HG03460 (cell line): ENCODE measurements at regions not wholly inside any gene's neighbourhood (a gene's known extent, or its start where the extent isn't known, plus 50 kb on each side); places are given as distances from the start of the nearest gene placed in this dataset.
A peak's percentile ranks its signal among the peaks of the same experiment; 100 is the strongest.

Experiments used
- ATAC-seq: cut with Tn5 transposase; IDR thresholded peaks from one replicate; pipeline ENCODE4 v1.9.1; 2021; ENCODE audit not compliant: unreplicated experiment

DNA sequence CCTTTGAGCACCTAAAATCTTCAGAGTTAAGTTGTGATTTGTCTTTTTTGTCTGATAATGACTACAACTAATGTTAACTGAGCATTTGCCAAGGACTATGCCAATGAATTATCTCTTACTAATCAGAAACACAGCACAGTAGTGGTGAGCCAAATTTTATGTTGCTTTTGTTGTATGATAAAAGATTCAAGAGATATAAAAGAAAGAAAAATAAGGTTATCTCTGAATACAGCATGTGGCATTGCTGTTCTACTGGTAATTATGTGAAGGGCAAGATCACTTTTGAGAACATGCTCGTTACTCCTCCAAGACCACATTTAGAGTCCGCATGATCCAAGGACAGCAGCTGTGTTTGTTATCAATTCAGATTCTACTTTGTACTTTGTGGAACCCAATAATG, 133.4 kb upstream of the MYLIP start:
- ATAC-seq = no peak

DNA sequence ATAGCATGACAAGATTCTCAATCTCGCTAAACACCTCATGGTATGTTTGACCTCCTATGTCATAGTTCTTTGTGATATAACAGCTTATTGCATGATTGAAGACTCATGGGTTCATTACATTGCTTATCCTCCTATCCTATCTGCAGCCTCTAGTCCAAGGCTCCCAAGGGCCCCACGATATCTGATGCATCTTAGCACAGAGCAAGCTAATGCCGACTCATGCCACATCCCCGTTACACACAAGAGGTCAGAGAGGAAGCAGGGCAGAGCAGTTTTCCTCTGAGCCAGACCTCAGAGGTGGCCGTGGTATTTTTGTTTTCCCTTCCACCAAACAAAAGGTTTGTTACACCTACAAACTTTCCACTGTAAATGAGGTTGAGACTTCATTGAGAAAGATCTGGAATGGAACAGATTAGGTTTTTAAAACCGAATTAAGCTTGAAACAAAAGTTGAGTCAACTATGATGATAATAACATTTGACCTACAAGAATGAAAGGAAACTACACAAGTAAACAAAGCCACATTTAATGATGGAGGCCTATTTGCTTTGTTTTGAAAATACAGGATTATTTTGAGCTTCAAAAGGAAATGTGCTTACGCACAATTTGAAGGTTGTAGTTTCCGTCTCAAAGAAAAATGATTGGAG, 133.9 kb upstream of the MYLIP start:
- no peak for ATAC-seq

DNA sequence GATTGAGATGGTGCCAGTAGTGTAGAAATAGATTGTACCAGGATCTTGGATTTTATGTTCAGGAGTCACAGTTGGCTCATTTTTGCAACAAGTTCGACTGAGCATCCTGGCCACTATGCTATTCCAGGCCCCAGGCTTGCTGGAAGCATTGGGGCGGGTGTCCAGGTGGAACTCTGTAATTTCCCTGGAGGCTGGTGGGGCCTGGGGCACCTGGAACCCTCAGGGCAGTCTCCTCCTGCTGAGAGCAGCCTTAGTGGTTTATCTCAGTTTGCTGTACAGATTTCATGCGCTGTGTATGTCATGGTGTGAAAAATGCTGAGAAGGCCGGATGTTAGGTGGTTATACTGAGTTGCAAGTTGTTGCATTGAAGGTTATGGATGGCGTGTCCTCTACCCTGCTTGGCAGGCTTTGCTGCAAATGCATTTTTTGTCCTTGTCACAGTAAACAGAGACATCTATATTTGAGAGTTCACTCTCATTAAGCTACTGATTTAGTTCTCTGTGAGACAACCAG, 135.1 kb upstream of the MYLIP start:
- ATAC-seq = no peak

DNA sequence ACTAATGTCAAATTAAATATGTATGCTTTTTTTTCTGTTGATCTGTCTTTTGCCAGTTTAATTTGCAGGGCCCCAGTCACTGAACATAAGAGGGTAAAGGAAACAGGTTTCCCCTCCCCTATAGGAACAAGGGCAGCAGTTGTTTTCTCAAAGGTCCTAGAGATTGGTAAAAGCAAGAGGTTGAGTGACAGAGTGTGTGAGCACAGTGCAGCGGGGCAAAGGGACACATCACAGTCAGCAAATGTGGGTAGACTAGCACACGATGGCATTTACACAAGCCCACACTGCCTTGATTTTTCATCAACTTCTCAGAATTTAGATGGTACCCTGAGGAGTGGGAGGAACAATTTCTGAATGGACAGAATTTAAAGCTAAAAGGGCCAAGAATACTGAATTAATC, 138.7 kb upstream of the MYLIP start:
- ATAC-seq = no peak

DNA sequence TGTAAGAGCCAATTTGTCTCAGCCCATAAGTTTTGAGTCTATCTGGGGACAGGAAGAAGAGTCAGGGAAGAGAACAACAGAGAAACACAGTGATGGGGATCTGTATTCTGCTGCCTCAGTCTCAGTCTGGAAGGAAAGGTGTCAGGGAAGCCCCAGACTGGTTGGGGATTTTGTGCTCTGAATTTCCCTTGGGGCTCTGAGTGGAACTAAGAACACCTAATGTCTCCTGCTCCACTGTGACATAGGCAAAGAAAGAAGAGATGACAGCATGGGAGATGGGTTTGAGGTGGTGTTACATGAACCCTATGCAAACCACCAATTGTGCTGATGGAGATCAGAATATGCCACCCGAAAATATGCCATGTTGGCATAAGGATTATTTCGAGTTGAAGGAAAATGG, 139.5 kb upstream of the MYLIP start:
- peak; percentile 89 for ATAC-seq

DNA sequence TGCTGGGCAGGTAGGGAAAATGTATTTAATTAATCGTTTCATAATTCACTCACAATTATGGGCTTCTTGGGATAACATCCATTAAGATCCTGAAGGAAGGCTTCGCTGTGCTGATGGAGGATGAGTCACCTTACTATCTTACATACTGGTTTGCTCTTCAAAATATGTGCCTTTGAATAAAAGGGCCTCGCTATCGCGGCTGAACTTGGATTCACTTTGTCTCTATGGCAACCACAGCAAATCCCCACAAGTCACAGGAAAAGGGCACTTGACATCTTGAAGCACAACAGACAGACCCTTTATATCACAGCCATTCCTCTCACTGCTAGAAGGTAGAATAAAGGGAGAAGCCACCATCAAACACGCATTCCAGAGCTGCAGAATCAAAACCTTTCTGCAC, 141.3 kb upstream of the MYLIP start:
- ATAC-seq = no peak

DNA sequence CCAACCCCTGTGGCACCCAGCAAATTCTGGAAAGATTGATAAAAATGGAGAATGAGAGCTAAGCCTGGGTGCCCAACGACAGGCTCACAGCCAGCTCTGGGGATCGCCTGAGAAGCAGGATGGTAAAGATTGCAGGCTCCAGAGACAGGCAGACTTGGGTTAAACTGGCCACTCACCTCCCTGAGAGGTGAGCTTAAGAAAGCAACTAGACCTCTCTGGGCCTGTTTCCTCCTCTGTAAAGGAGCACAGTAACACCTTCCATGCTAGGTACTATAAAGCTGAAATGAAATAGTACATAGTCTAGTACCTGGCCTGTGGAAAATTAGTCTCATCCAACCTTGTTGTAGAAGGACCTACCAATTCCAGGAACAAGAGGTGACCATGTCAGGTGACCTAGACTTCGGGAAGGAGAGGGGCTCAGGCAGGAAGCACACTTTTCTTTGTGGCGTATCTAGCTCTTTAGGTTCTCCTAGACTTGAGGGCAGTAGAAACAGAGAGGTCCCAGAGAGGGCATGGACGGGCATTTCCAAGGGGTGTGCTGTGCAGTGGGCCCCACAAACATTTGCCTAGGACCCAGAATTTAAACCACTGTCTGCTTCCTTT, 142.8 kb upstream of the MYLIP start:
- no peak for ATAC-seq

DNA sequence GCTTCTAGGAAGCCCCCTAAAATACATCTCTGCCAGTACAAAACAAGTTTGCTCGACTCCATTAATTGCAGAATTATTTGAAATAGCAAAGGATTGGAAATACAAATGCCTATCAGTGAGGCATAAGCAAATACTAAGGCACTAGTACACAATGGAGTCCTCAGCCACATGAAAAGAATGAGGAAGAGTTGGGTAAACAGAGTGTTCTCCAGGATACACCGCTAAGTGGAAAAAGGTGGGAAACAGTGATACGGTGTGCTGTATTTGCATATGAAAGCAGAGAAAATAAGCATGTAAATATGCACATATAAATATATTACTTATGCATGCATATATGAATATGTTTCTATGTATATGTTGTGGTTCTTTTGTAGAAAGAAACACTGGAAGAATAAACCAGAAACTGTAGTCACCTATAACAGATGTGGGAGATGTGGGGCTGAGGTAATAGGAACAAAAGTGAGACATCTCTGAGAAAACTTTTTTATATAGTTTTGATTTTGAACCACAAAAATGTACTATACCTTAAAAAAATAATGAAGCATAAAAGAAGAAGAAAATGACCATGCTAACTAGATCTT, 143.4 kb upstream of the MYLIP start:
- ATAC-seq = no peak

DNA sequence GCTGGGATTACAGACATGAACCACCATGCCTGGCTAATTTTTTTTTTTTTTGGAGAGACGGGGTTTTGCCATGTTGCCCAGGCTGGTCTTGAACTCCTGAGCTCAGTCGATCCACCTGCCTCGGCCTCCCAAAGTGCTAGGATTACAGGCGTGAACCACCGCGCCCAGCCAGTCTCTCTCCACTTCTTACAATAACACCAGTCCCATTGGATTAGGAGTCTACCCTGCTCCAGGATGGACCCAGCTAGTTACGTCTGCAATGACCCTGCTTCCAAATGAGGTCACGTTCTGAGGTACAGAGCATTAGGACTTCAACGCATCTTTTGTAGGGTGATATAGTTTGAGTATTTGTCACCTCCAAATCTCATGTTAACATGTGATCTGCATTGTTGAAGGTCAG, 146.9 kb upstream of the MYLIP start:
- ATAC-seq = no peak

DNA sequence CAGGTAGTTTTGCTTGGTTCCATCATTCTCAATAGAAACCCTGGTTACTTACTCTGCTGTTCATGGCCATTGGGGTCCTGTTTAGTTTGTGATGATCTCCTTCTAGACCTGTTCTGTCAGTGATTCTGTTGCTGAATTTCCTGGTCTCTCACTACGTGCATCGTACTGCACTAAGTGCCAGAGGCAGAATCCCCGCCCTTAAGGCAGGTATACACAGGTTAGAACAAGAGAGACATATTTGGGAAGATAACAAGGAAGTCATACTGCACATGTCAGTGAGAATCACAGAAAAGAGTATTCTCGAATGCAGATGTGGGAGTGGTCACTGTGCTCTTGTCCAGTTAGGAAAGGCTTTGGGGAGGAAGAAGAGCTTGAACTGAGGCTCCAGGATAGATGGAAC, 148.1 kb upstream of the MYLIP start:
- no peak for ATAC-seq

DNA sequence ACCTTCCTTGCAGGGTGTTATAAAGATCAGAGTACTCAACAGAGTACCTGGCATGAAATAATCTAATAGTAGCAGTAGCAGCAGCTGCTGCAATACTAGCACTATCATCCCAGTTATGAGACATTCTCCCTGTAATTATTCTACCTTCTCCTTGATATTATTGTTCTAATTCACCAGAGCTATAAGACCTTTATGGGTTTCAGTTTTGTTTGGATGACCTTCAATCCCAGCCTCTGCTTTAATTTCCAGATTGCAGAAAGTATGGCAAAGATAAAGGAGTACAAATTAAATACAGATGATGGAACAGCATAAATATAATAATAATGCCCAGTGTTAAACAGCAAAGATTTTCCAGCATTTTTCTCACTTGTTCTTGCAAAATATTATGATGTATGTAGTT, 150.5 kb upstream of the MYLIP start:
- ATAC-seq = no peak

DNA sequence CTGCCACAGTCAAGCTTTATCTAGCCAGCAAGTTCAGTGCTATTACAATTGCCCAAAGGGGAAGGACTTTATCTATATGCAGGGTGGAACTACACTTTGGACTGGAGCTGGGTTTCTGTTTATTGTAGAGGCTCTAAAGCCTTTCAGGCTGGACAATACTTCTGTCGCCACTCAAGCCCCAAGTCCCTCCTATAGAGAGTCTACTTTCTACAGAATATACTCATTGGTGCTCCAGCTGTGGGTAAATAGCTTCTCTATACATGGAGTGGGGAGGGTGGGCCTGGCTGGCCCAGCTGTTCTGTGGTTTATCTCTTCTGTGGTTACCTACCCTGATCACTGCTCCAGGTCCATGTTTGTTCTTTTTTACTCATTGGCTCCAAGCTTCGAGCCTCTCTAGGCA, 151.8 kb upstream of the MYLIP start:
- no peak for ATAC-seq

DNA sequence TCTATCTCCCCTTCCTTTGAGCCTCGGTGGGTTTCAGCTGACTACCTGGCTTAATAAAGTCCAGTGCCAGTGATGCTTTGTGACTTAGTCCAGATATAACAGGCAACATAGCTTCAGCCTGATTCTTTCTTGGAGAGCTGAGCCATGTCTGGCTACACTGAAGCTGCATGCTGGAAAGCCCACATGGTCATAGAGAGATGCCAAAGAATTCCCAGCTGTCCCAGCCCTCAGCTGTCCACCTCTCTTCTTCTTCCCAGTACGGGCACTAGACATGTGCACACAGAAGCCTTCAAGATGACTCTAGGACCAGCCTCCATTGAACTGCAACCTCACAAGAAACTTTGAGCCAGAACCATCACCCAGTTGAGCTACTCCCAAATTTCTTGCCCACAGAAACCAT, 154.1 kb upstream of the MYLIP start:
- no peak for ATAC-seq

DNA sequence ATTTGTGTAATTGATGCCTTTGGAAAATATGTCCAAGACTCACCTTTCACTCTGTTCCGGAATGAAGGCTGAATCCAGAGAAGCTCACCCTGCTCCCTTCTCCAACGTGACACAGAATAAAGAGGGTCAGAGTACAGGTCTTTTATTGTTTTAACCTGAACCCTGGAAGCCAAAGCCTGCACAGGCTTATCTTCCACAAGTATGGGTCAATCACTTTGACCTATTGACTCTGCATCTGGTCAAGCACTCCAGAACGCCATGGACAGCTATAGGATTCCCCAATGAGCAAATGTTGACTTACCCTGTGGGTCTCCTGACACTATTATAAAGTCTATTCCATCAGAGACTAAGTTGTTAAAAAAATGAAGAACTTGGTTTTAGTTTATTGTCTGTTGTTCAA, 158.4 kb upstream of the MYLIP start:
- no peak for ATAC-seq

DNA sequence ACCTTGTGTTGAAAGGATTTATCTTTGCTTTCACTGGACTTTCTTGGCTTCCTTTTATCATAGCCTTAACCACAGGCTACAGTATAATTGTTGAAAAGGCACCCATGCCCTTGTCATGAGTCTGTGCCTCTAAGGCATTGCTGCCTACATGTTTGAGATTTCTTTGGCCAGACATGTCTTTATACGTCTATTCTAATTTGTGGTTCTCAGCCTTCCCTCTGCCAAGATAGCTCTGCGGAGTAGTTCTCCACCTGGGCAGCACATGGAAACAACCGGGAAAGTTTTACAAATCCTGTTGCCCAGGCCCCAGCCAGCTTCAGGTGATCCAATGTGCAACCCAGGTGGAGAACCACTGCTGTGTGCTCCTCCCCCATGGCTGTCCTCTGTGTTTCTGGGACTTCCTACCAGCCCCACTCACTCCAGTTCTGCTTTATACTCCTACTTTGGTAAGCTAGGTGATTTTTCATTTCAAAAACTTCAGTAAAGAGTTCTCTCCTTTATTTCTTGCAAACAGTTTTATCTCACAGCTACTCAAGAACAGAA, 159.6 kb upstream of the MYLIP start:
- ATAC-seq = no peak

DNA sequence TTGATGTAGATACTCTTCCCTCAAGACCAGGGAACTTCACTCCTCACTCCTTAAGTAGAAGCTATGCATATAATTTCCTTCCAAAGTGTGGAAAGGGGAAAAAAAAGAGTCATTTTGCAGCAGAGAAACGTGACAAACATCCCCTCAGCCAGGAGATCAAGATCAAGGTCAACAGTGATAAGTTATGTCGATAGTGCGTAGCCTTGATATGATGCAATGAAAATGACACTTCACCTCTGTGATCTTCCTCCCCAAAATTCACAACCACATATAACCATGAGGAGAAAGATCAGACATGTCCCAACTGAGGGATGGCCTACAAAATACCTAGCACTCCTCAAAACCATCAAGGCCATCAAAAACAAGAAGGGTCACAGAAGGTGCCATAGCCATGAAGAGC, 160.4 kb upstream of the MYLIP start:
- no peak for ATAC-seq

DNA sequence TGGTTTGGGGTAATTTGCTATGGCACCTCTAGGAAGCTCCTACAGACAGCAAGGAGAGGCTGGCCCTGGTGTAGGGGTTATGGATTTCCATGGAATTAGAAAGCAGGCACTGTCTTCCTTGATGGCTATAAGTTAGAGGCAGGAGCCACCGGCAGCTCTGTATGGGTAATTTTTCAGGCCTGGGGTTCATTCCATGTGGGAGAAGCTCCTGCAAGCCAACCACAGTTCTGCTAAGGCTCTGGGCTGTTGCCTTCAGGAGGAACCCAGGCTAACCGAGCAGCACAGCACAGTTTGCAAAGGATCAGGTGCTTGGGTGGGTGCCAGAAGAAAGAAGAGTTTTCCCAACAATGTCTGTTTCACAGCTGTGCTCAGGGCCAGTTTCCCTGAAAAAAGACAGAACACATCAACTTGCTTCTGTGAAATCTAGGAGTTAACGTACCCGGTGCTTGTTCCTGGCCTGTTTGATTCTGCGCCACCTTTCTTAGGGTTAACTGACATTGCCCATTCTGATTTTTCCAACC, 162.8 kb upstream of the MYLIP start:
- no peak for ATAC-seq

DNA sequence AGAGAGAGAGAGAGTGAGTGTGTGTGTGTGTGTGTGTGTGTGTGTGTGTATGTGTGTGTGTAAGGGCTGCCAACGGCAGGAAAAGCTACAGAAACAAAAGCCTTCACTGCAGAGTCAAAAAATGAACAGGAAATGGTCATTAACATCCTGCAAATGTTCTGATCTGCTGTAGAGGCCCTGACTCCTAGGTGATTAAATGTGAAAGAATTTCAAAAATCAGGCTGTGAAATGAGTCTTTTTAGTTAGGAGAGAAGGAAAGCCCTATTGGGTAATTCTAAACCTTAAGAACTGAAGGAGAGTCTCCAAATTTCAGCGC, 166.5 kb upstream of the MYLIP start:
- no peak for ATAC-seq

DNA sequence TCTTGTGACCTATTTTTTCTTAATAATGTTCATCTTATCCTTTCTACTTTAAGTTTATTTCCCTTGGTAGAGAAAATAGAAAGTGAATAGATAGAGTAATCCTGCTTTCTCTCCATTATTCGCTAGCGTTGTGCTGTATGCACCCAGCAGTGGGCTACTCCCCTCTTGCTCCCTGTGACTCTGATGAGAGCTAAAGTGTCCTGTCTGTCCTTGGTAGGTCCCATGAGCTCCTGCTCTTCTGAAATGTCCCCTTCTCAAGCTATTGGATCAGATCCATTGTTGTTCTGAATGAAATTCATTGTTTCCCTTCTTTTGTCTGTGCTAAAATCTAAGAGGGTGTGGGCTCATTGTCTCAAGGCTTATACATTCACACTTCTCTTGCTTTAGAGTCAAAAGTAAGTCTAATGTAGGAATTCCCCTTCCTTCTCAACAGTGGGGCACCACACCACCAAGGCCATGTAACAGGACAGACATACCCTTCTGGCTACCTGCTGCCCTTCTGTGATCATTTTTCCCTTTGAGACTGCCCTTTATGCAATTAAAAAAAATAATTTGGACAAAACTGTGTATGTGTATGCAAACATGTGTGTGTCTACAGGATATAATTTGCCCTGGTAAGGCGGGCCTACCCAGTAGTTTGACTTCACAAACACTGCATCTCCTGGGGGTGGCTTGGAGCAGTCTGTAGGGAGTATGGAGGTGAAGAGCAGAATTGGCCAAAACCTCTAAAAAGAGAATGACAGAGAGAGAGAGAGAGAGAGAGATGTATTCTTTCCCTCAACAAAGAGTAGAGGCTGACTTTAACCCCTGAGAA, 167.0 kb upstream of the MYLIP start:
- ATAC-seq = no peak

DNA sequence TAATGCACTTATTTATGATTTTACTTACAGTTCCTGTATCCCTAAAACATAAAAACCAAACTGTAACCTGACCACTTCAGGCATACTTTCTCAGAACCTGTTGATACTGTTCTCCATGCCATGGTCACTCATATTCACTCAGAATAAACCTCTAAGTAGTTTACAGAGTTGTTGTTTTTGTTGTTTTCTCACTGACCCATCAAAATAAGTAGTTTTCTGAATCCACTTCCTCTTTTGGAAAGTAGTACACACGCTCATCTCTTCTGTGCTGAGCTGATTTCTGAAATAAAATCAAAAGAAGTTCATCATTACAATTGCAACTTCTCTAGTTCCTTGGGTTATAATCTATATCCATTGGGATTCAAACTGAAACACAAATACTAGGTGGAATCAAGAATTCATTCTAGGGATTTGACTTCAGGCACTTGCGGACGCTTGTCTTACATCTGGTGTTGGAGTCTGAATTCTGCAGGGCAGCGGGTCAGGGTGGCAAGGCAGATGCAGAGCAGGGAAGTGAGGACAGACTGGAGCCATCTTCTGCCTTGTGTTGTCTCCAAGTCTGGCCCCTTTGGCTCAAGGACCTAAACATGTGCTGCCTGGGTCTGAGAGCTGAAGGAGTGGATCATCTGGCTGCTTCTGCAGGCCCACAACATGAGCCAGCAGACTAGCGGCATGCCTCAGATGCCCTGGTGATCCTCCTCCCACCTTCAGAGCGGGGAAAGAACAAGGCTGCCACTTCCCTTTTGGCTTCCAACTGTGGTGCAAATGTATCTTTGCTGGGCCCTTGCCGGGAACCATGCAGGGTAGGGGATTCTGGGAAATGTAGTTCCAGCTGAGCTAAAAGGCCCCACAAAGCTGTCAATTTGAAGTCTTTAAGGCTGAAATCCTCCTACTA, 167.9 kb upstream of the MYLIP start:
- ATAC-seq = no peak
